Stimulated activated CD4-positive, alpha-beta T cell treated with anti-CD3 and anti-CD28 coated beads, Interleukin-15, amount 100 ng/mL, for 48 hours (primary cell): ENCODE measurements at regions not wholly inside any gene's neighbourhood (a gene's known extent, or its start where the extent isn't known, plus 50 kb on each side); places are given as distances from the start of the nearest gene placed in this dataset.
"Not testable (repeated sequence)": the region's sequence is repeated elsewhere in the genome, so short reads cannot be mapped to it uniquely, and the experiment has no call there.

Source experiments
- DNase-seq, 2 donors: peaks; one replicate each; pipeline ENCODE4 v3.0.0-alpha.2; 2020; ENCODE audit warnings: low read depth in 2 of 2

DNA sequence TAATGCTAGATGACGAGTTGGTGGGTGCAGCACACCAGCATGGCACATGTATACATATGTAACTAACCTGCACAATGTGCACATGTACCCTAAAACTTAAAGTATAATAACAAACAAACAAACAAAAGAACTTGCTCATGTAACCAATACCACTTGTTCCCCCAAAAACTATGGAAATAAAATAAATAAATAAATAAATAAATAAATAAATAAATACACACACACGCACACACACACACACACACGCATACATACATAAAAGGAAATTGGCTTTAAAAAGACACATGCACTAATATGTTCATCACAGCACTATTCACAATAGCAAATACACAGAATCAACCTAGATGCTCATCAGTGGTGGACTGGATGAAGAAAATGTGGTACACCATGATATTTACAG is 394.0 kb upstream of the SLC10A2 start:
- DNase-seq = not testable (repeated sequence)

DNA sequence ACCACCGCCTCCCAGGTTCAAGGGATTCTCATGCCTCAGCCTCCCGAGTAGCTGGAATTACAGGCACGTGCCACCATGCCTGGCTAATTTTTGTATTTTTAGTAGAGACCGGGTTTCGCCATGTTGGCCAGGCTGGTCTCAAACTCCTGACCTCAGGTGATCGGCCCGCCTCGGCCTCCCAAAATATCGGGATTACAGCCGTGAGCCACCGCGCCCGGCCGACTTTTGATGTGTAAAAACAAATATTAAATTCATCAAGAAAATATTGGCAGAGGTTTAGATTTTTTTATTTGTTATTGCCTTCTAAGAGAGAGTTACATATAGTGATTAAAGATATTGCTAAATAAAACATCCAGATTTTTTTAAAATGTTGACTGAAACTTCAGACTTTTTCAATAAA is 390.8 kb upstream of the SLC10A2 start:
- DNase-seq = not testable (repeated sequence)

DNA sequence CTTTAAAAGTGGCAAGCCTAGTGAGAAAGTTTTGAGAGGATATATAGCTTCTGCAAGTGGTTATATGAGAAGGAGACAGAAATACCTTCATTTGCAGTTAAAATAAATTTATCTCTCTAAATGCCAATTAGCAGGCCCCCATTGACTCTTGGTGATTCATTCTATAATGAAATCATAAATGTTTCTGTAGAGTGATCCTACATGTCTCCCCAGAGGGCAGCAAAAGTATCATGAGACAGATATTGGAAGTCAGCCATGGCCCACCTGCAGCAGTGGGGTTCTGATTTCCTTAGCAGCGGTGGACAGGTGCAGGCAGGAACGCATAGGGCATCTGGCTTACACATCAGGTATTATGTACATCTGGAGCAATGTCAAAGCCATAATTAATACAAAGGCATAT is 385.4 kb upstream of the SLC10A2 start:
- DNase-seq = no peak

DNA sequence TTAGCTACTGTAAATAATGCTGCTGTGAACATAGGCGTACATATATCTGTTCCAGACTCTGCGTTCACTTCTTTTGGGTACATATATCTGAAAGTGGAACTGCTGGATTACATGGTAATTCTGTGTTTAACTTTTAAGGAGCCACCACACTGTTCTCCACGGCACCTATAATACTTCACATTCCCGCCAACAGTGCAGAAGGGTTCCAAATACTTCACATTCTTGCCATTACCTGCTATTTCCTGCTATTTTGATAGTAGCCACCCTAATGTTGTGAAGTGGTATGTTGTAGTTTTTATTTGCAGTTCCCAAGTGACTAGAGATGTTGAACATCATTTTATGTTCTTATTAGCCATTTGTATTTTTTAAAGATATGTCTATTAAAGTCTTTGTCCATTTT is 377.4 kb upstream of the SLC10A2 start:
- no peak for DNase-seq

DNA sequence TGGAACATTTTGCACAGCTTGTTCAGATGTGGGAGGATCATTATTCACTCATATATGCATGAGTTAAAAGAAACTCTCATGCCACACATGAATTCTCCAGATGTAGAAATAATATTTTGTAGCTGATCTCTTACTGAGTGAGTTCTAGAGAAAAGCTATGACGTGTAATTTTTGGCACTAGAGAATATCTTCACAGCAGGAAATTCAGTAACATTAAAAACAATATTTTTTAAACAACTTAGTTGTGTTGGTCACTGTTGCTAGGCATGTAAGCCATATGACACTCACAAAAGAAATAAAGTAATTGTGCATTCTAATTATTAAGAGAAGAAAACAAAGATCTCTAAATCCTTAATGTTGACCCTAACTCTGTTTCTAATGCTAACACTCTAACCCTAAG is 371.4 kb upstream of the SLC10A2 start:
- DNase-seq = no peak

DNA sequence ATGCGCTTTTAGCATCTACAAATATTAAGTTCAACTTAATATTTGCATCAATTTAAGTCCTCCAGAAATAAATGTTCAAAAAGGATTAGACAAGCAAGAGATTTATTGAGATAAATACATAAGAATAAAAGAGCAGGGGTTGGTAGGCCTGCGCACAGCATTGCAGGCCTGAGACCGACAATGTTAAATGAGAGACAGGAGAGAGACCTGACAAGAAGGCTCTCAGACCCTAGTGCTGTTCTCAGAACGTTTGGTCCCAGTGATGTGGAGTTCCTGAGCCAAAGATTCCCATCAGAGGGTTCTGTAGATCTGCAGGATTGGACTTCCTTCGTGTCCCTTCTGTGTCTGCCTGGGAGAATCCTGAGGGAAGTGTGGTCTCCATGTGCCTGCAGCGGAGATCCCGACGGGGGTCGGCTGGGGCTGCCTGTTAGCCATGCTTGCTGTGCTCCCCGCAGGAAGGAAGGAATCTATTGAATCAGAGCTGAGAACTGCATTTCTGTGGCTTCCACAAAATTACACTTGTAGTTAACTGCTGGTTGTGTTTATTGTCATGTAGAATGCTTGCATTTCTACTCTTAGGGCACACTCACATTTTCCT is 369.9 kb upstream of the SLC10A2 start:
- no peak for DNase-seq

DNA sequence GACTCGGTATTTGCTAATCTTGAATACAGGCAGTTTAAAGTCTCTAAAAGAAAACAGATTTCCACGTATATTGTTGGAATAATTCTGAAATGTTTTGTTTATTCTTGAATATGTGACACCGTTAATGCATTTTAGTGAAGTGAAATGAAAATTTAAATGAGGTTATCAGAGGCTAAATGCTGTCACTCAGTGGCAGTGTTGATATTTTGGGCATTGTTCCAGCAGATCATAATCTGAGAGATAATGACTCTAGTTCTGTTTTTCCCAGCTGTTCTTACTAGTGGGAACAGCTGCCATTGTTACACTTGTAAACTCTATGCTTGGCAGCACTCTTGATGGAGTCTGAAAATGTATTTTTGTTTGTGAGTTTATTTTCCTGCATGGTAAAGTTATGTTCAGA is 365.6 kb upstream of the SLC10A2 start:
- no peak for DNase-seq

DNA sequence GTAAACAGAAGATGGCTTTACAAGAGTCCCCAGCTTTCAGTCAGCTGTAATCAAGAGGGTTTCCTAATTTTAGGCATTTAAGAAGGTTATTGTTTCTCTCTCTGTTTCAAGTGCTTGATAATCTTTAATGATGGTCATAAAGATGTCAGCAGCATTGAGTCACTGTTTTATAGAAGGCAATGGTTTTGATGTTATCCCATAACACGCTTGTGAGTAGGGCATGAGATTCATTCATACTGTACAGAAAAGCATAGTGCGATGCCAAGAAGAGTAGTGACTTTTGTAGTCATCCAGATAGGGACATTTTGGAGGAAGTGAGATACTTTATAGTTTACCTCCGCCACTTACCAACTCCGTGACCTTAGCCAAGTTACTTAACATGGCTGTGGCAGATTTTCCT is 364.2 kb upstream of the SLC10A2 start:
- DNase-seq = no peak

DNA sequence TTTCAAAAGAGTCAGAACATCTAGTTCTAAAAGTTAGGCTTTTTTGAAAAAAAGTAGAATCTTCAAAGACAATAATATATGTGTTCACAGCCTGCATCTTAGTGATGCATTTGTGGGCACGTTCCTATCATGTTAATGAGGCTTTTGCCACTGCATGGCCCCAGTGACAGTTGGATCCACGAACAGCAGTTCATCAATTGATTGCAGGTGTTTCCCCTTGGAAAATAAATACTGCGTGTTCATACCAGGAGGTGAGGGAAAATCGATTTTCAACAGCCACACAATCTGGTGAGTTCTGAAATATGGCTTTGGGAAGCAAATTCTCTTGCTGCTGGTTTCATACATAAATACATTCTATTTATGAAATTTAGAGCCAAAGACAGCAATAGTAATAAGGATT is 343.8 kb upstream of the SLC10A2 start:
- no peak for DNase-seq

DNA sequence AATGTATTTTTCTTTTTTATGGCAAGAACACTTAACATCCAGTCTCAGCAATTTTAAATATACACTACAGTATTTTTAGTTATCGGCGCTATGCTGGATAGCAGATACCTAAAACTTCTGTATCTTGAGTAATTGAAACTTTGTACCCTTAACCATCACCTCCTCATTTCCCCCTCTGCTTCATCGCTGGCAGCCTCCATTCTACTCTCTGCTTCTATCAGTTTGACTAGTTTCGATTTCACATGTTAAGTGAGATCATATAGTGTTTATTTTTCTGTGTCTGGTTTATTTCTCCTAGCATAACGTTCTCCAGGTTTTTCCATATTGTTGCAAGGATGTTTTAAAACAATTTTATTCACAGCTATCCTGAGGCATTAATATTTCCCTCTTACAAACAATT is 340.8 kb upstream of the SLC10A2 start:
- DNase-seq = no peak

DNA sequence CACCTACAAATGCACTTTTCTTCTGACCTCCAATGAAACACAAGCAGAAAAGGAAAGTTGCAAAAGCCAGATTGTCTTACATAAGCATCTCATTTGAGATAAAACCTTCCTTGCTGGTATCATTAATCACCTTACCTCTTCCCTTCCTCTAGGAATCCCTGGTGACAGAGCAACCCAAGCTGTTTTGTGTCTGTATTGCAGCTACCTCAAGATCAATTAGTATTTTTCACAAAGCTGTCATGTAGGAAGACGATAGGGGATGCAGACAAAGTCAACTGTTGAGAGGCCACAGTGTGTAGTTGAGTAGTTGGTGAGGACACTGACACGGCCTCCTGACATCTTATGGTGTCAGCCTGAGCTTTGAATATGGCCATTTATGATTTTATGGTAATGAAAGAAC is 339.1 kb upstream of the SLC10A2 start:
- no peak for DNase-seq

DNA sequence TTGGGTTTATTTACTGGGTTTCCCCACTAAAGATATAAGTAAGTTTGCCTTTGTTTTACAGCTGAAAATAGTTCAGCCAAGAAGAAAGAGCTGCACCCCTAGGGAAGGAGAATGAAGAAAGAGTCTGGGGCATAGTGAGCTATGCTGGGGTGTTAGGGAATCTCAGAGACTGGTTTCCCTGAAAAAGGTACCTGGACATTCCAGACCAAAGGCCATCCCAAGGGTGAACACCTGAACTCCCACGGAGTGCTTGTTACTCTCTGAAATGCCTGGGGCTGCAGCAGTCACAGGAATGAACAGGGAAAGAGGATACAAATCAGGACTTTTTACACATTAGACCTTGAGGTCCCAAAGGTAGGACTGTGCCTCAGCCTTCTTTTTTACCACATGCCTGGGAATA is 337.6 kb upstream of the SLC10A2 start:
- no peak for DNase-seq

DNA sequence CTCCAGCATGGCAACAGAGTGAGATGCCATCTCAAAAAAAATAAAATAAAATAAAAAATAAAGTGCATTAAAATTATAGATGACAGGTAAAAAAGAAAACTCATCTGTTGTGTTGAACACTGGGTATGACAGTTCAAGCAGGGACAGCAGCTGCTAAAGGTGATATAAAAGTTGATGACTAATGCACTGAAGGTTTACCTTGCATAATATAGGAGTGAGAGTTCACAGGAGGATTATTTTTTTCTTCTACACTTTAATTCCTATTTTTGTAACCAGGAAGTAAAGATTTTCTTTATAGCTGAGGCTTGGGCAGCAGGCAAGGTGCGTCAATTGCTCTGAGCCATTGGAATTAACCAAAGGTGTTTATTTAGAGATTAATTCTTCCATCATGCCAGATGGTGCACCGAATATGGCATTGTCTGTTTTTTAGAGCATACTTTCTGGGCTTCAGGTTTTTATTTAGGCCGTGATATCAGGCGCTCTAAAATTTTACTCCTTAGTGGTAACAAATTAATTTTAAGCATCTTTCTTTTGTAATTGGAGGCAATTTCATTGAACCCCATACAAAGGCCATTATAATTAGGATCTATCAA is 337.0 kb upstream of the SLC10A2 start:
- no peak for DNase-seq

DNA sequence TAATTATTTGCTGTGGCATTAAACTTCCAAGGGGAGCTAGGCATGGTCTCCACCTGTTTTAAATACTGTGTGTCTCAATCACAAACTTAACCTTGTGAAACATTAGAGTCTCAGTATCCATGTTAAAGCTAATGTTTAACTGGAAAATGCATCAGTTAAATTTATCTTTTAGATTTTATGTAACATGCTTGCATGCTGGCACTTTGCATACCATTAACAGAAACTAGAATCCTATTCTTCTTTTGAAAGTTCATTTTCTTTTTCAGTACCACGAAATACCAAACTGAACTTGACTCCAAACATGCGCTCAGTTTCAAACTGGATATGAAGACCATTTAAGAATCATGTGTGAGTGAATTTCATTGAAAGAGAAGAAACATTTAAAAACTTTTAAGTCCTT is 328.9 kb upstream of the SLC10A2 start:
- DNase-seq = no peak

DNA sequence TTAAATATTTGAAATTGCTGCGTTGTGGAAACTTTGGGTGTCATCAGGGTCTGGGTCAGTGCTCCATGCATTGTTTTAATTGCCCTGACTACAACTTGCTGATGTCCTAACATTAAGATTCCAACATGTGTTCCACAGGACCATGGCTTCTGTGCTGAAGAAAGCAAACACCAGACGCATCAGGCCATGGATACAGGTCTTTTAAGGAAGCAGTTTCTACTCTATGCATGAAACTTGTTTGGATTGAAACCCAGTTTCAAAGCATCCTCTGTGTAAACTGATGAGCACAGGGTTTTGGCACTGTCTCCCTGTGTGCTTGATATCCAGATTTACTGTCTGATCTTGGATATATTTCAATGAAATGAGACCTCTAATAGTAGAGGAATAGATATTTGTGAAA is 328.4 kb upstream of the SLC10A2 start:
- DNase-seq = no peak

DNA sequence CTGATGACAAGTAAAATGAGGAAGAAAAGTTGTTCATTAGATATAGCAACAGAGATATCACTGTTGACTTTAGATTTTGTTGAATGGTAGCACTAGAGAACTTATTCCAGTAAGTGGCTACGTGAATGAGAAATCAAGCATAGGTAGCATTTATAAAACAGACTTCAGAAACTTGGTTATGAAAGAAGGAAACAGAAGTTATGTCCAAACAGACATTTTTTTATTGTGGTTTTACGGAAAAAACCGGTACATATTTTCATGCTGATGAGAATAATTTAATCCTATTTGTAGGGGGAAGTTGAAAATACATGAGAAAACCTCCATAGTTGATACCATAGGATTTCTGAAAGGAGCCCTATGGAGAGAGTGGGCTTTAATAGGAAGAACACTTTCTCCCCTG is 325.7 kb upstream of the SLC10A2 start:
- DNase-seq = no peak

DNA sequence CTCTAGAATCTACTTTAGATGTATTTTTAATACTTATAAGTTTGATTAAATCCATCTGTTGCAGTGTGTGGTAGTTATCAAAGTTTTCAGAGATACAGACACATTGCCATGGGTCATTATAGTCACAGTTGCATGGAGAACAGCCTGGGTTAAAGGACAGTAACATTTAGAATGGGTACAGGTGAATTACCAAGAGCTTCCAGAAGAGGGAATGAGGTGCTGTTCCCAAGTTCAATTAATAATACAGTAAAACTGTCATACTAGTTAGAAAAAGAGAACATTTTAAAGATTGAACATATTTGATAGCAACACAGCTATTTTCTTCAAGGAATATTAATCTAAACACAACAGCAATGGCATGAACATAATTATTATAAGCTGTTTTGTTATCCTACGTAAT is 322.6 kb upstream of the SLC10A2 start:
- DNase-seq = no peak

DNA sequence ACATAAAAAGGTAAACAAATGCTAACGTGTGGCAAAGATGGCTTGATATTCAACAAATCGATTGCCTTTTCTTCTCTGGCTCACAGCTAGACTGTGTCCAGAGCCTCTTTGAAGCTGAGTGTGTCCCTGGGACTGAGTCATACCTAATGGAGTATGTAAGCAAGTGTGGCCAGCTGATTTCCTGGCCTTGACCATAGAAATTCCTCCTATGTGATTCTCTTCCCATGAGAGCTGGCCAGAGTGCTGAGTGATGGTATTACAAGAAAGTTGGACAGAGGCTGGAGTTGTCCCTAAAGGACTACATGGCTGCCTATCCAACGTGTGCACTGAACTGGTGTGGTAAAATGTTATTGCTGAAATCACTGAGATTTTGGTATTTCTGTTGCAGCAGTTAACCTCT is 320.1 kb upstream of the SLC10A2 start:
- DNase-seq = no peak

DNA sequence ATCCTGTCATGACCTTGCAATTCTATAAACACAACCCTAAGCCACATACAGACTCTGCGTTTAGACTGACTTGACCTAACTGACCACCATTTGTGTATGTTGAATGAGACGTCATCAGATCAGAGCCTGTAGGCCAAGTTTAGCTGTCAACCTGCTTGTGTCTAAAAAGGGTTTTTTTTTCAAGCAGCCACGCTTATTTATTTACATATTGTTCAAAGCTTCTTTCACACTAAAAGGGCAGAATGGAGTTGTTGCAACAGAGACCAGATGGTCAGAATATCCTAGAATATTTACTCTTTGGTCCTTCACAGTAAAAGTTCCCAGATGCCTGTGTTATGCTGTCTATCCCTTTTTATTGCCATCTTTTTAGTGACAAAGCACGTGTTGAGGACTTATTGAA is 307.7 kb upstream of the SLC10A2 start:
- DNase-seq = no peak

DNA sequence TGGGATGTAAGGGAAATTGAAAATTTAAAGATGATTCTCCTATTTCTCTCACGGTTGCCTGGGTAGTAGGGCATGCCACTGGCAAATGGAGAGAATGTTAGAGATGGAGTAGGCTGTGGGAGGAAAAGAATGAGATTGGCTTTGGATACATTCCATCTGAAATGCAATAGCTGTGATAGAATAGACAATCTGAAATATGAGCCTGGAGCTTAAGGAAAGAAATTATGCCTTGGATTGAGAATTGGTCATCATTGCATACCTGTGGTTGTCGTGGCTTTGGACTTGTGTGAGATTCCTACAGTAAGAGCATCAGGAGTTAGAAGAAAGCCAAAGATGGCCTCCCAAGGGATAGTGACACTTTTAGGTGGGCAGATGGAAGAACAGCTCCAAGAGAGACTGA is 305.1 kb upstream of the SLC10A2 start:
- DNase-seq = no peak

DNA sequence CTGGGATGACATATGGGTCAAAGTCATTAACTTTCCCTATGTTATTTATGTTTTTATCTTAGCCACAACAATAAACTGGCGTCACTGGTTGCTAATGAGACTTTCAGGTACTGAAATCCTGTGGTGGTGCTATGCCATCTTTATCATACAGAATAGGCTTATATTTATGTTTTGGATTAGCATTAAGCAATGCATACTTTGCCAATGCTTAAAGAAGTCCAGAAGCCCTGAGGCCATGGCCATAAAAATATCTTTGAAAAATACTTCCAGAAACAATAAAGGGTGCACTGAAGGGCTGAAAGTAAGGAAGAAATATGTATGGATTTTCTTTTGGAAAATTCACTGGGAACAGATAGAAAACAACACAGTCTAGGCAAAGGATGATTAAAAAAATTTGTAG is 304.6 kb upstream of the SLC10A2 start:
- no peak for DNase-seq

DNA sequence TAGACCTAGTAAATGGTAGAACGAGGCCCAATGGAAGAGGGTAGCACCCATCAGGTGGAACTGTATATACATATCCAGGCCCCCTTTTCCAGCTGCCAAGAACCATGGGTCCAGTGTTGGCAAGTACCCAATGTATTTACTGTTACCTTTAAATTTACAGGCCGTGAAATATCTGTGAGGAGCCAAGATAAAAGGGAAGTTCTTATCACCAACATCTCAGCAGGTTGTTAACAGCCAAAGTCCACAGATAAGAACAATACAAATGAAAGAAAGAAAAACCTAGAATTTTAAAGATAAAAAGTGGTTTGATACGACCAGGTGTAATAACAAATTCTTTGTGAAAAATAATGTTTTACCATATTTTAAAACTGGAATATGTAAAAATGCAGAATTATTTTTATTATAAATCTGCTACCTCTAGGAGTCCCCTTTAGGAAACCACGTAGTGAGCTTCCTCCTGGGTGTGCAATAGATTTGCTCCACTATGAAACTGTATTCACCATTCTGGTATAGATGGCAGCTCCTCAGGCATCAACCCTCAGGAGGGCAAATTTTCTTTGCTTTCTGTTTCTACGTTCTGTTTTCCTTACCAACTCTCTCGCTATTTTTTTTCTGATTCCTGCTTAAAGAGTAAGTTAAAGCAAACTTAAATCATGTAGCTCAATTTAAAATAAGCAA is 292.2 kb upstream of the SLC10A2 start:
- DNase-seq = no peak

DNA sequence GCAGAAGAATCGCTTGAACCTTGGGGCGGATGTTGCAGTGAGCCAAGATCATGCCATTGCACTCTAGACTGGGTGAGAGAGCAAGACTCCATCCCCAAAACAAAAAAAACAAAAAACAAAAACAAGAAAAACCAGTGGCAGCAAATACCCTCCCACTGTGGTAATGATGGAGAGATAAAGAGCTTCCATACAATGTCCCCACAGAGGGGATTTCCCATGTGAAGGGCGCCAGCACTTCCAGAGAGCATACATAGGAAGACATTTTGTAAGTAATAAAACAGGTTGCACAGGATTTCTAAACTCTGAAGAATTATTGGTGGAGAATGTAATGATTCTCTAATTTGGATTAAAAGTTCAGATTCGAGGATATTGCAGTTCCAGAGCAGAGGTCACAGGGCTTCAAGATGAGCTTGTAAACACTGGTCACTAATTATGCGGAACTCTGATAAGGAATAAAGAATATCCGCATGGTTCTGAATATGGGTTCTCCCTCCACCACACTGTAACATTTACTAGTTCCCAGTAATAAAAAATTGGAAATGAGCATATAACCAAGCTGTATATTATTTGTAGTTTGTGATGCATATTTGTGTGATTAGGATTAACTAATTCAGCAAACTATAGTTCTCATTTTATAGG is 290.1 kb upstream of the SLC10A2 start:
- no peak for DNase-seq
